ENCODE measurements at regions not wholly inside any gene's neighbourhood (a gene's known extent, or its start where the extent isn't known, plus 50 kb on each side); places are given as distances from the start of the nearest gene placed in this dataset.

- TF ChIP-seq, protein P1, sequence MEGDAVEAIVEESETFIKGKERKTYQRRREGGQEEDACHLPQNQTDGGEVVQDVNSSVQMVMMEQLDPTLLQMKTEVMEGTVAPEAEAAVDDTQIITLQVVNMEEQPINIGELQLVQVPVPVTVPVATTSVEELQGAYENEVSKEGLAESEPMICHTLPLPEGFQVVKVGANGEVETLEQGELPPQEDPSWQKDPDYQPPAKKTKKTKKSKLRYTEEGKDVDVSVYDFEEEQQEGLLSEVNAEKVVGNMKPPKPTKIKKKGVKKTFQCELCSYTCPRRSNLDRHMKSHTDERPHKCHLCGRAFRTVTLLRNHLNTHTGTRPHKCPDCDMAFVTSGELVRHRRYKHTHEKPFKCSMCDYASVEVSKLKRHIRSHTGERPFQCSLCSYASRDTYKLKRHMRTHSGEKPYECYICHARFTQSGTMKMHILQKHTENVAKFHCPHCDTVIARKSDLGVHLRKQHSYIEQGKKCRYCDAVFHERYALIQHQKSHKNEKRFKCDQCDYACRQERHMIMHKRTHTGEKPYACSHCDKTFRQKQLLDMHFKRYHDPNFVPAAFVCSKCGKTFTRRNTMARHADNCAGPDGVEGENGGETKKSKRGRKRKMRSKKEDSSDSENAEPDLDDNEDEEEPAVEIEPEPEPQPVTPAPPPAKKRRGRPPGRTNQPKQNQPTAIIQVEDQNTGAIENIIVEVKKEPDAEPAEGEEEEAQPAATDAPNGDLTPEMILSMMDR (conservative IDR thresholded peaks at IDR 0.05): no peak
- no peak for TF ChIP-seq EZH2 (IDR thresholded peaks at IDR 0.05; ENCODE audit: low read depth)
Measured at GRCh38 chr11:105208019-105208418, 68.5 kb upstream of the CARD18 start.

Measured in PC-9 (cell line).